ENCODE measurements at regions not wholly inside any gene's neighbourhood (a gene's known extent, or its start where the extent isn't known, plus 50 kb on each side); places are given as distances from the start of the nearest gene placed in this dataset.
A peak's percentile ranks its signal among the peaks of the same experiment; 100 is the strongest.

GRCh38 chr4:163610648-163611047, 116.2 kb downstream of the TMA16 start:
- no peak overlapping the region for H3K4me3 ChIP-seq (ENCODE audit: low read depth, low read length, poor library complexity, severe bottlenecking)
- no peaks in the 10 kb centered on the region; the same call in 1 of the 2 replicates for H3K9me3 ChIP-seq (ENCODE audit: low read length)
- H2AFZ ChIP-seq (ENCODE audit: low read length), result peak overlapping the region; percentile 98
- POLR2A ChIA-PET, result interaction anchor here (0.5 to 5.0 kb wide), 20 partner anchors 8 to 68 kb away, joined by 3 to 74 read pairs (median 5); no protein-coding TSS in a partner anchor
- no peaks in the 10 kb centered on the region for H4K20me1 ChIP-seq (ENCODE audit: insufficient read depth, low read length)
- no peak overlapping the region for H3K27ac ChIP-seq (ENCODE audit: low read depth, low read length, poor library complexity, severe bottlenecking)
- H3K36me3 ChIP-seq (ENCODE audit: insufficient read depth, low read length), result no peaks in the 10 kb centered on the region
- no TSS peak for BruUV-seq (replicated peaks)
- no peak for DNase-seq (ENCODE audit: low spot score)
- TF ChIP-seq EZH2phosphoT487 (IDR thresholded peaks at IDR 0.05; ENCODE audit: borderline replicate concordance, low read depth, low read length), result no peak
- TF ChIP-seq, protein P1, sequence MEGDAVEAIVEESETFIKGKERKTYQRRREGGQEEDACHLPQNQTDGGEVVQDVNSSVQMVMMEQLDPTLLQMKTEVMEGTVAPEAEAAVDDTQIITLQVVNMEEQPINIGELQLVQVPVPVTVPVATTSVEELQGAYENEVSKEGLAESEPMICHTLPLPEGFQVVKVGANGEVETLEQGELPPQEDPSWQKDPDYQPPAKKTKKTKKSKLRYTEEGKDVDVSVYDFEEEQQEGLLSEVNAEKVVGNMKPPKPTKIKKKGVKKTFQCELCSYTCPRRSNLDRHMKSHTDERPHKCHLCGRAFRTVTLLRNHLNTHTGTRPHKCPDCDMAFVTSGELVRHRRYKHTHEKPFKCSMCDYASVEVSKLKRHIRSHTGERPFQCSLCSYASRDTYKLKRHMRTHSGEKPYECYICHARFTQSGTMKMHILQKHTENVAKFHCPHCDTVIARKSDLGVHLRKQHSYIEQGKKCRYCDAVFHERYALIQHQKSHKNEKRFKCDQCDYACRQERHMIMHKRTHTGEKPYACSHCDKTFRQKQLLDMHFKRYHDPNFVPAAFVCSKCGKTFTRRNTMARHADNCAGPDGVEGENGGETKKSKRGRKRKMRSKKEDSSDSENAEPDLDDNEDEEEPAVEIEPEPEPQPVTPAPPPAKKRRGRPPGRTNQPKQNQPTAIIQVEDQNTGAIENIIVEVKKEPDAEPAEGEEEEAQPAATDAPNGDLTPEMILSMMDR (conservative IDR thresholded peaks at IDR 0.05; ENCODE audit: low read length), result no peak
- intact Hi-C loops (cut with micrococcal nuclease; ENCODE audit: unreplicated experiment), result loop anchor here (2.0 kb wide), 1 partner anchor 20 kb away; no protein-coding TSS in a partner anchor
- CTCF ChIA-PET (ENCODE audit: unreplicated experiment), result interaction anchor here (0.7 to 2.1 kb wide), 3 partner anchors 18 to 57 kb away, joined by 3 to 7 read pairs (median 4); no protein-coding TSS in a partner anchor
- H3K9me2 ChIP-seq (ENCODE audit: insufficient read depth, low read length), result no peaks in the 10 kb centered on the region
- H3K4me1 ChIP-seq (ENCODE audit: insufficient read depth, low read length, poor library complexity, severe bottlenecking), result peaks cover 74% of the 10 kb centered on the region
- H3K79me2 ChIP-seq (ENCODE audit: insufficient read depth, low read depth, low read length), result no peaks in the 10 kb centered on the region
- H3K4me2 ChIP-seq (ENCODE audit: low read length), result peak overlapping the region; percentile 66

DNA sequence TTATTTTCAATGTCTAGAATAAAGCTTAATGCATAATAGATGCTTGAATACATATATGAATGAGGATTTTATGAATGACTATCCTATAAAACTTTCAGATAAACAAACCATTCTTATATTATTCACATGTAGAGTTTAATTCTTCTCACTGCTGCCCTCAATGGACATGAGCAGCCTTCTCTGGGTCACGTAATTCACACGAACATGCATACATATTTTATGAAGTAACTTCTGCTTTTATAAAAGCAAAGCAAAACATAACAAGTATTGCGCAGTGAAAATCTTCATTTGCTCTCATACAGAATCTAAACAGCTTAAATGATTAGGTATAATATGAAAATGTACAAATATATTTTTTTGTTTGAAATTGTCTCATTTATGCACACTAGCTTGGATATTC, 116.7 kb downstream of the TMA16 start:
- peak overlapping the region; percentile 32 for H3K4me3 ChIP-seq (ENCODE audit: low read depth, low read length, poor library complexity, severe bottlenecking)
- no peaks in the 10 kb centered on the region for H3K9me2 ChIP-seq (ENCODE audit: insufficient read depth, low read length)
- DNase-seq (ENCODE audit: low spot score), result peak; percentile 40
- H3K9me3 ChIP-seq (ENCODE audit: low read length), result no peaks in the 10 kb centered on the region; the same call in 1 of the 2 replicates
- no peak overlapping the region for H3K27ac ChIP-seq (ENCODE audit: low read depth, low read length, poor library complexity, severe bottlenecking)
- CTCF ChIA-PET (ENCODE audit: unreplicated experiment), result interaction anchor here (0.7 to 2.1 kb wide), 3 partner anchors 19 to 57 kb away, joined by 3 to 7 read pairs (median 4); no protein-coding TSS in a partner anchor
- POLR2A ChIA-PET, result interaction anchor here (0.6 to 5.0 kb wide), 22 partner anchors 9 to 1354 kb away, joined by 3 to 74 read pairs (median 6); no protein-coding TSS in a partner anchor
- peak overlapping the region; percentile 98 for H2AFZ ChIP-seq (ENCODE audit: low read length)
- no peaks in the 10 kb centered on the region for H3K36me3 ChIP-seq (ENCODE audit: insufficient read depth, low read length)
- H4K20me1 ChIP-seq (ENCODE audit: insufficient read depth, low read length), result no peaks in the 10 kb centered on the region
- BruUV-seq (replicated peaks), result TSS peak; percentile 50
- peak overlapping the region; percentile 66 for H3K4me2 ChIP-seq (ENCODE audit: low read length)
- no peak for TF ChIP-seq EZH2phosphoT487 (IDR thresholded peaks at IDR 0.05; ENCODE audit: borderline replicate concordance, low read depth, low read length)
- TF ChIP-seq, protein P1 (conservative IDR thresholded peaks at IDR 0.05; ENCODE audit: low read length), result peak; percentile 51
- intact Hi-C loops (cut with micrococcal nuclease; ENCODE audit: unreplicated experiment), result loop anchor here (2.0 kb wide), 1 partner anchor 20 kb away; no protein-coding TSS in a partner anchor
- no peaks in the 10 kb centered on the region for H3K79me2 ChIP-seq (ENCODE audit: insufficient read depth, low read depth, low read length)
- H3K4me1 ChIP-seq (ENCODE audit: insufficient read depth, low read length, poor library complexity, severe bottlenecking), result peaks cover 71% of the 10 kb centered on the region

Data from OCI-LY7 (cell line).